ENCODE measurements at regions not wholly inside any gene's neighbourhood (a gene's known extent, or its start where the extent isn't known, plus 50 kb on each side); places are given as distances from the start of the nearest gene placed in this dataset.
A peak's percentile ranks its signal among the peaks of the same experiment; 100 is the strongest.

- DNase-seq = no peak
Observed at GRCh38 chr9:69955536-69956355, 87.9 kb upstream of the MAMDC2 start.

- DNase-seq = no peak
Observed at GRCh38 chr9:69961843-69962242, 81.8 kb upstream of the MAMDC2 start.

DNA sequence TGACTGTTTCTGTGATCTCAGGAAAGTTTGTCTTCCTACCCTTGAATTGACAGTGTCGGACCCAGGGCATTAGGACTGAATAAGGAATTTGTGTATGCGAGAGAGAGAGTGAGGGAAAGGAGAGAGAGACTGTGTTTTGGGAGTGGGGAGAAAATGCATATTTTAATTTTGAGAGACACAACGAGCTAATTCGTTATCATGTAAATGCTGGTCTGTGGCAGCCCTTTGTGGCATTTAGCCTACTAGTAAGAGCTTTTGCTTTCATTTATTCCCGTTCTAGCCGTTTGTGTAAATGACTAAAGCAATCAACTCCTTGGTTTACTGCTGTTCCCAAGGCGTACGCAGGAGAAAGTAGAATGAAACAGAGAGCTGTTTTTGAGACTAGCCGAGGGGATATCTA is 79.8 kb upstream of the MAMDC2 start:
- DNase-seq = no peak

GRCh38 chr9:69964446-69964845 is 79.2 kb upstream of the MAMDC2 start:
- no peak for DNase-seq

DNA sequence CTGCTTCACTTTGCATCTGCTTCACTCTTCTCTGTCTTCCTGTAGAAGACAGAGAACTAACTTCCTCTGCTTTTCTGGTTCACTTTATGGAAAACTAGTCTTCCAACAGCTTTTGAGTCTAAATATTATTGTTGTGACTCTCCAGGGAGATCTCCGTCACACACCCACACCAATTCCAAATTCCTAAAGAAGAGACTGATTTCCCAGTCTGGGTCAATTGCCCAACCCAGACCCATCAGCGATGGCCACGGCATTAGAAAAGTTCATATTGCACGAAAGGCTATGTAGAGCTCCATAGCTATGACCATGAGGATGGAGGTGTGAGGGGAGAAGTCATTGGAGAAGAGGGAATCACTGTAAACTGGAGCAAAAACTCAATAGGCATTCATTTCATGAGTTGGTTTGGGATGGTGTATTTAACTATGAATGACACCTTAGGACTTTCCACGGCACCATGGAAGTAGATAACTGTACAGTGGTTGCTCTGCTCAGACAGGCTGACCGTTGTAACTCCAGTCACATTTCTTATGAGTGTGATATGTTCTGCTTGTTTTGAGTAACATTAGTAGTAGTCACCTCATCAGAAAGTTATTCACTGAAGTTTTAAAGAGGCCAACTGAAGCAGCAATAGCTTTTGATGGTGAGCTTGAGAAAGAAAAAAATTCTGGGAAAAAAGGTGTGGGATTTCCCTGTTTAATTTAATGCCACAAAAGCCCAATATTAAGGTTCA is 78.1 kb upstream of the MAMDC2 start:
- no peak for DNase-seq

- no peak for DNase-seq
Observed at GRCh38 chr9:69967344-69967743, 76.3 kb upstream of the MAMDC2 start.

- no peak for DNase-seq
Observed at GRCh38 chr9:69970001-69970533, 73.6 kb upstream of the MAMDC2 start.

- peak in 1 of 2 donors; percentile 52 for DNase-seq
Observed at GRCh38 chr9:69971643-69972449, 71.8 kb upstream of the MAMDC2 start.

- no peak for DNase-seq
Observed at GRCh38 chr9:69975681-69976080, 68.0 kb upstream of the MAMDC2 start.

DNA sequence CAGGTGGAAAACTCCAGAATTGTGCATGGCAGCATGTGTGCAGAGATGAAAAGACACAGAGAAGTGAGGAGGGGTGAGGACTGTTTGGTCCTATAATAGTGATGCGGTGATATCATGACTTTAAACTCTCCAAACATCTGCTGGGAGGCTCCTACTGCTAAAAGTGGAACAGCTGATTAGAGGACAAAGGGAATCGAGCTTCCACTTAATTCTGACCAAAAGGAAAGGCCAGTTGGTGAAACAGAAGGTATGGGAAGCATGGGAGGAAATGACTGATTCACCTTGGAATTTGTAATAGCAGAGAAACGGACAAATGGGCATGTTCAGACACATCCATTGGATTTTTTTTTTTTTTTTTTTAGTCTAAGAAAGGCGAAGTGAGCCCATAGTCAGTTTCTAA is 67.5 kb upstream of the MAMDC2 start:
- no peak for DNase-seq

GRCh38 chr9:69980041-69980440 is 63.6 kb upstream of the MAMDC2 start:
- DNase-seq = no peak

- no peak for DNase-seq
Observed at GRCh38 chr9:69980591-69980990, 63.1 kb upstream of the MAMDC2 start.

DNA sequence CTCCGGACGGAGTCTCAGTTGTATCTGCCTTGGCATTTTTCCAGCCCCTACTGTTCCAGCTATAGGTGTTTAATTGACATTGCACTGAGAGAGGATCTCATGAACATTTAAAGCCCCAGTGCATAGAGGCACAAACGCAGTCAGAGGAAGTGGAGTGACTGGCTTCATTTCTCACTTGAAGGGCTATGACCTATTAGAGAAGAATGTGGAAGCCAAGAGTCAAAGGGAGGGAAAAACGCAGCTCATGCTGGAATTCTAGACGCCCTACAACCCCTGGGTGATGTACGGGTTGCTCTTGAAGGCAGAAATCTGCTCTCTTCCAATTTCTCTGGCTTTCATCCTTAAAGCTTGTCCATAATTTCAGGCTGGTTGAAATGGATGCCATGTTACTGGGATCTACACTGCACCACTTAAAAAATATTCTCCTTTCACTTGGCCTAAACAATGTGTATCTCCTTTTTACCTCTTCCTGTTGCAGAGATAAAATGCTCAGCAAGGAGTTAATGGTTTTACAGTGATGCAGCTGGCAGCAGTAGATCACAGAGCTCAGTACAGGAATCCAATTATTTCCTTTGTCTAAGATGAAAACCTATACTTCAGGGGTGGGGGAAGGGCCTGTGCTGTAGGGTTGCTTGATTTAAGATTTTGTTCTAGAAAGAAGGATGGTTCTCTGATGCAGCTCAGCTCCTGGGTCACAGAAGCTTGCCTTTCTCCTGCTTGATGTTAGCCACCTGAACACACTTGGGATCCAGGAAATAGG is 61.8 kb upstream of the MAMDC2 start:
- DNase-seq = no peak

GRCh38 chr9:69984831-69985230 is 58.8 kb upstream of the MAMDC2 start:
- no peak for DNase-seq

DNA sequence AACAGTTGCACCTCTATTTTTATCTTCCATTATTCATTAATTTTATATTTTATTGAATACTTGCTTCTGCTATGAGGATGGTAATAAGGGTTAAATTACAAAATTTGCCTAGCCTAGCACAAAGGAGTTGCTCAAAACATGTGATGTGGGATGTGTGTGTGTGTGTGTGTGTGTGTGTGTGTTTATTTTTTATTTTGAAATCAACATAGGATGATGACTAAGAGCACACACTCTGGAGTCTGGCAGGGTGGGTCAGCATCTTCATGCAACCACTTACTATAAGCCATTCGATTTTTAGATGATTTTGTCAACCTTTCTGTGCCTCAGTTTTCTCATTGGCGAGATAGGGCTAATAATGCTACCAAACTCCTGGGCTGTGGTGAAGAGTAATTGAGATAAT is 57.7 kb upstream of the MAMDC2 start:
- no peak for DNase-seq

DNA sequence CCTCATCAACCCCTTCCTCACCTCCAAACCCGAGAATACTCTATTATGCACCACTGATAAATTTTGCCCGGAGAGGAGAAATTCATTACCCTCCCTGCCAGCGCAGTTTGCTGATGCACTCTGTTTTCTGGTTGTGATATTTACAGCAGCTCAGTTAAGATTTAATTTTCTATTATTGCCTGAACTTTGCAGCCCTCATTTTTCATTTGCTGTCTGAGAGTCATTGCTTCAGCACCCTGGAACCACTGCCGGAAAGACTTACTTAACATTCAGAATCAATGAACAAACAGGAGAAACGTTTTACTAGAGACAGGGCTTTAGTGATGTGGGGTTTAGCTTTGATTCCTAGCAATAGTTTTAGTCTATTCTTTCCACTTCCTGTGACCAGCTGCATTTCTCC is 56.7 kb upstream of the MAMDC2 start:
- no peak for DNase-seq

DNA sequence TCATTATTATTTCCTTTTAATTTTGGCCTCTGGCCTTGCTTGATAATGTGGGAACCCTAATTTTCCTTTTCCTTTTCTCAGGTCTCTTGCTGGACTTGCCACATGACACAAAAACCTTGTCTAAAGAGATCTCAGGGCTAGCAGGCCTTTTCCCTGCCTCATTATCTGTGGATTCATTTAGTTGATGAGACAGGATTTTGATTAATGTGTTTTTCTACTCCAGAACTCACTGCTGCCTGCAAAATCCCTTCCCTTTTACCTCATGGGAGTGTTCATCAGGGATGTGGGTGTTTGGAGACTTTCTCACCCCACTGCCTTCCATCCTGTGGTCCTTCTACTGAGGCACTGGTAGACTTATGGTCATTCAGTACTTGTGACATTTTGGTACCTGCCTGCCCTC is 56.2 kb upstream of the MAMDC2 start:
- DNase-seq = no peak

- DNase-seq = no peak
Observed at GRCh38 chr9:69993110-69993509, 50.5 kb upstream of the MAMDC2 start.
